ENCODE measurements at regions not wholly inside any gene's neighbourhood (a gene's known extent, or its start where the extent isn't known, plus 50 kb on each side); places are given as distances from the start of the nearest gene placed in this dataset.

DNA sequence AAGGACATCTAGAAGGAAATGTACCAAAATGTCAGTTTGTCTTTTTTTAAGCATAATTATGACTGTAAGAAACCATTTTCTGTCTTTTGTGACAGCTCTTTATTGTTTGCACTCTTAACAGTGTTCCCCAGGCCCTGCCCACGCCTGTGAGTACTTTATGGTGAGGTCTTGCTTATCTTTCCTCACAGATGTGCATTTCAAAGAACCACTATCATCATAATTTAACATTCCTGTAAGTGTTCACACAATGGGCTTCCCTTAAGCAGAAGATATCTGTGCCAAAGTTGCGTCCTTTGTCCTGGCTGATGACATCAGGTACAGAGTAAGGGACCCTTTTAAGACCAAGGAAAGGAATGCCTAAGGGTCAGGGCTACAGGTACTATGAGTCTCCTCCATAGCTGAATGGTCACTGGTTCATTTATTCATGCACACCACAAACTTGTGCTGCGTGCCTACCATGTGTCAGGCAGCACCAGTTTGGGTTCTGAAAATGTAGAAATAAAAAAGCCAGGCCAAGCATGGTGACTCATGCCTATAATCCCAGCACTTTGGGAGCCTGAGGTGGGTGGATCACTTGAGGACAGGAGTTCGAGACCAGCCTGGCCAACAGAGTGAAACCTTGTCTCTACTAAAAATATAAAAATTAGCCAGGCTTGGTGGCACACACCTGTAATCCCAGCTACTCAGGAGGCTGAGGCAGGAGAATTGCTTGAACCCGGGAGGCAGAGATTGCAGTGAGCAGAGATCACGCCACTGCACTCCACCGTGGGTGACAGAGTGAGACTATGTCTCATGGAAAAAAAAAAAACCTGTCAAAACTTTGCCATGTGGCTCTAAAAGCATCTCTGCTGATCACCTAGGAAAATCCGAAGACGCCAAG is 55.4 kb upstream of the NLK start:
- TF ChIP-seq, protein P1, sequence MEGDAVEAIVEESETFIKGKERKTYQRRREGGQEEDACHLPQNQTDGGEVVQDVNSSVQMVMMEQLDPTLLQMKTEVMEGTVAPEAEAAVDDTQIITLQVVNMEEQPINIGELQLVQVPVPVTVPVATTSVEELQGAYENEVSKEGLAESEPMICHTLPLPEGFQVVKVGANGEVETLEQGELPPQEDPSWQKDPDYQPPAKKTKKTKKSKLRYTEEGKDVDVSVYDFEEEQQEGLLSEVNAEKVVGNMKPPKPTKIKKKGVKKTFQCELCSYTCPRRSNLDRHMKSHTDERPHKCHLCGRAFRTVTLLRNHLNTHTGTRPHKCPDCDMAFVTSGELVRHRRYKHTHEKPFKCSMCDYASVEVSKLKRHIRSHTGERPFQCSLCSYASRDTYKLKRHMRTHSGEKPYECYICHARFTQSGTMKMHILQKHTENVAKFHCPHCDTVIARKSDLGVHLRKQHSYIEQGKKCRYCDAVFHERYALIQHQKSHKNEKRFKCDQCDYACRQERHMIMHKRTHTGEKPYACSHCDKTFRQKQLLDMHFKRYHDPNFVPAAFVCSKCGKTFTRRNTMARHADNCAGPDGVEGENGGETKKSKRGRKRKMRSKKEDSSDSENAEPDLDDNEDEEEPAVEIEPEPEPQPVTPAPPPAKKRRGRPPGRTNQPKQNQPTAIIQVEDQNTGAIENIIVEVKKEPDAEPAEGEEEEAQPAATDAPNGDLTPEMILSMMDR (conservative IDR thresholded peaks at IDR 0.05; ENCODE audit: low read depth, low read length): no peak
- no peak for TF ChIP-seq EZH2 (IDR thresholded peaks at IDR 0.05; ENCODE audit: borderline replicate concordance, low read depth, low read length, poor library complexity, severe bottlenecking)
